ENCODE measurements at regions not wholly inside any gene's neighbourhood (a gene's known extent, or its start where the extent isn't known, plus 50 kb on each side); places are given as distances from the start of the nearest gene placed in this dataset. TPM values are rescaled to one million over a fixed set of nuclear protein-coding genes. Genes with fewer than 3 reads are reported as not detected.

- DNase-seq (ENCODE audit: low read depth): no peak
Observed at GRCh38 chr21:35102488-35103371, 53.6 kb upstream of the RUNX1 start.

GRCh38 chr21:35100349-35100811, 51.3 kb upstream of the RUNX1 start:
- no peak for DNase-seq (ENCODE audit: low read depth)

GRCh38 chr21:35099310-35099709, 50.2 kb upstream of the RUNX1 start:
- no peak for DNase-seq (ENCODE audit: low read depth)

Small RNAs in the stretch of these regions (small RNA-seq; reads per million reads assigned to genes)
- gene EZH2P1 (not detected), gene MIR802 (not detected)

All from HT1080 (cell line).